ENCODE measurements at regions not wholly inside any gene's neighbourhood (a gene's known extent, or its start where the extent isn't known, plus 50 kb on each side); places are given as distances from the start of the nearest gene placed in this dataset.

DNA sequence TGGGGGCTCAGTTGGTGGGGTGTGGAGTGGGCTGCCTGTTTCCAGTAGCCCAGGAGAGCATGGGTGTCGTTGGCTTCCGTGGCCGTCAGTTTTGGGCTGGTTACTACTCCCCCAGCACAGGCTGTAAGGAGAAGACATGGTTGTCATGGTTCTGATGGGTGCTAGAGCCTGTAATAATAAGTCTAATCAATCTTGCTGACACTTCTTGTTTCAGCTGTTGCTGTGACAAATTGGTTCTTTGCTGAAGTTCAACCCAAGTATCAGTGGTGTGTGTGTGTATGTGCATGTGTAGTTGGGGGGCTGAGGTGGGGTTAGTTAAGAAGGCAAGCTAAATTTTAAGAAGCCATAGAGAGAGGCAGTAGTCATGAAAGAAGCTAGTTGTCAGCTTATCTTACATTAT is 61.3 kb upstream of the DBX1 start:
- Mint-ChIP-seq H3K27ac (no peak overlapping the region), H3K4me1 (no peaks in the 10 kb centered on the region), H3K4me3 (no peak overlapping the region), H3K27me3 (peaks cover 14% of the 10 kb centered on the region), H3K9me3 (no peaks in the 10 kb centered on the region), H3K36me3 (no peaks in the 10 kb centered on the region)

DNA sequence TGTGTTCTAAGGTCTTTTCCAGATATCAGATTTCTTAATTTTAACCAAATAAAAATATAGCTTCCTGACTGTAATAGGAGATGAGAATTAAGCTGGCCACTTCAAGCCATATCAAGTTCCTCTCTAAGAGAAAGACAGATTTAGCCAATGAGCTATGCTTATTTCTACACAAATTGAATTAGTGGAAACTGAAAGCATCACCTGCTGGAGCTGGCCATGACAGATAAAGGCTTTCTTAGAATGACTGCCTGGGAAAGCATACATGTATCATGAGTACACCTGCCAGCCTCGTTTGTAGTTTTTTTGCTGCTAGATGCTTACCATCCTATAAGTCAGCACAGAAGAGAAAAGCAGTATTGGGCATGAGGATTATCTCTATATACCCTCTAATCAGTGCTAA is 53.5 kb upstream of the DBX1 start:
- Mint-ChIP-seq H3K36me3 (no peaks in the 10 kb centered on the region), H3K4me3 (no peak overlapping the region), H3K4me1 (no peaks in the 10 kb centered on the region), H3K27me3 (peaks cover 17% of the 10 kb centered on the region), H3K9me3 (no peaks in the 10 kb centered on the region), H3K27ac (no peak overlapping the region)

DNA sequence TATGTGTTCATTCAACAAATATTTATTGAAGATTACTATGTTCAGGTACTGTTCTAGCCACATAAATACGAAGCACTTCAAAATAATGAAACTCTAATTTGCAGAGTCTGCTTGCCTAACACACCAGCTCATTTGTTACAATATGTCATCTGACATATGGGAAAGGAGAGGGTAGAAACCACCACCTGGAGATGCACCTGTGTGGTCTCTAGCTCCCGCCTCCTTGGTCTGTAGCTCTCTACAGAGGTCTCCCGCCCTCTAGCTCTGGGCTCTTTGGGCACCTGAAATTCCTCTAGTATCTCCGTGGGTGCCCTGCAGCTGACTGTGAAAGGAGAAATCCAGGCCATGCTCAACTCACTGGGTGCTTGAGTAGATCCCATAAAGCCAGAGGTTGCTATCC is 51.4 kb upstream of the DBX1 start:
- no peaks in the 10 kb centered on the region for H3K36me3 Mint-ChIP-seq
- H3K4me3 Mint-ChIP-seq, result no peak overlapping the region
- H3K4me1 Mint-ChIP-seq, result peaks cover 4% of the 10 kb centered on the region
- H3K27ac Mint-ChIP-seq, result no peak overlapping the region
- H3K9me3 Mint-ChIP-seq, result no peaks in the 10 kb centered on the region
- H3K27me3 Mint-ChIP-seq, result peaks cover 31% of the 10 kb centered on the region
